ENCODE measurements at regions not wholly inside any gene's neighbourhood (a gene's known extent, or its start where the extent isn't known, plus 50 kb on each side); places are given as distances from the start of the nearest gene placed in this dataset.

DNA sequence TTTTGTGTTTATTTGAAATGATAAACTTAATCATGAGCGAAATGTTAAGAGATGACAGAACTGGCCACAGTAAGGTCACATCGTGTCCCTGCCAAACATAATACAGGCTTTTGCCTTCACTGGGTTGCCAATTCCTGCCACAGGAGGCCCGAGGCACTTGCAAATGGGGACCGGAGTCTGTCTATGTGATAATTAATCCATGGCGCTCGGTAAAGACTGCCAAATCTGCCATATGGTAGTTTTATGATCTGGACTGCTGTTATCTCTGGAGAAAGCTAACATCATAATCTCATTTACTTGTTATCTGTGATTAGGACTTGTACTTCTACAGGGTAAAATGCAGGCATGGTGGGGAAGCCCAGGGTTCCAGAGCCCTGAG, 170.5 kb upstream of the TSHZ2 start:
- no peak overlapping the region for H4K91ac ChIP-seq (ENCODE audit: insufficient read depth, low read depth, low read length)
- H3K27me3 ChIP-seq (ENCODE audit: control insufficient read depth, insufficient read depth, low read length) = no peaks in the 10 kb centered on the region
- no peaks in the 10 kb centered on the region for H3K79me1 ChIP-seq (ENCODE audit: low read depth in 1 of 2, low read length in 2 of 2)
- ATAC-seq (ENCODE audit: low read depth) (no peak), DNase-seq (no peak)
- no peak for TF ChIP-seq CEBPB (IDR thresholded peaks at IDR 0.05; ENCODE audit: low read depth, low read length)
- TF ChIP-seq, protein P1, sequence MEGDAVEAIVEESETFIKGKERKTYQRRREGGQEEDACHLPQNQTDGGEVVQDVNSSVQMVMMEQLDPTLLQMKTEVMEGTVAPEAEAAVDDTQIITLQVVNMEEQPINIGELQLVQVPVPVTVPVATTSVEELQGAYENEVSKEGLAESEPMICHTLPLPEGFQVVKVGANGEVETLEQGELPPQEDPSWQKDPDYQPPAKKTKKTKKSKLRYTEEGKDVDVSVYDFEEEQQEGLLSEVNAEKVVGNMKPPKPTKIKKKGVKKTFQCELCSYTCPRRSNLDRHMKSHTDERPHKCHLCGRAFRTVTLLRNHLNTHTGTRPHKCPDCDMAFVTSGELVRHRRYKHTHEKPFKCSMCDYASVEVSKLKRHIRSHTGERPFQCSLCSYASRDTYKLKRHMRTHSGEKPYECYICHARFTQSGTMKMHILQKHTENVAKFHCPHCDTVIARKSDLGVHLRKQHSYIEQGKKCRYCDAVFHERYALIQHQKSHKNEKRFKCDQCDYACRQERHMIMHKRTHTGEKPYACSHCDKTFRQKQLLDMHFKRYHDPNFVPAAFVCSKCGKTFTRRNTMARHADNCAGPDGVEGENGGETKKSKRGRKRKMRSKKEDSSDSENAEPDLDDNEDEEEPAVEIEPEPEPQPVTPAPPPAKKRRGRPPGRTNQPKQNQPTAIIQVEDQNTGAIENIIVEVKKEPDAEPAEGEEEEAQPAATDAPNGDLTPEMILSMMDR (conservative IDR thresholded peaks at IDR 0.05; ENCODE audit: low read depth, low read length) = no peak
- H3K36me3 ChIP-seq (ENCODE audit: control insufficient read depth, insufficient read depth, low read length) = no peaks in the 10 kb centered on the region
- H2BK15ac ChIP-seq (ENCODE audit: low read depth, low read length) = no peak overlapping the region
- H3K27ac ChIP-seq (ENCODE audit: insufficient read depth, low read length) = no peak overlapping the region
- ChIA-PET CTCF (no interaction called here), POLR2A (ENCODE audit: unreplicated experiment) (no interaction called here)
- dilution Hi-C loops (cut with HindIII; ENCODE audit: low sequenced_read_pairs, unreplicated experiment) = no loop called here
- no peak overlapping the region for H3K14ac ChIP-seq (replicated peaks; ENCODE audit: low read depth, low read length)
- no peak overlapping the region for H3K4ac ChIP-seq (ENCODE audit: low read depth, low read length)
- H3K4me3 ChIP-seq (ENCODE audit: insufficient read depth, low read depth, low read length) = no peak overlapping the region
- H3K9ac ChIP-seq (ENCODE audit: low read depth, low read length) = no peak overlapping the region
- no peak overlapping the region for H3K23ac ChIP-seq (ENCODE audit: low read depth, low read length)
- H2AFZ ChIP-seq (replicated peaks; ENCODE audit: low read length, poor library complexity) = no peak overlapping the region
- H3K4me2 ChIP-seq (ENCODE audit: low read depth, low read length) = no peak overlapping the region
- H2BK20ac ChIP-seq (ENCODE audit: low read depth, low read length) = no peak overlapping the region
- BruUV-seq (replicated peaks) = no TSS peak
- no peak overlapping the region for H2AK9ac ChIP-seq (replicated peaks; ENCODE audit: low read depth, low read length, poor library complexity)
- in situ Hi-C loops (cut with MboI; ENCODE audit: low sequenced_read_pairs) = no loop called here
- no peaks in the 10 kb centered on the region for H4K20me1 ChIP-seq (ENCODE audit: insufficient read depth, low read length)
- H3K9me1 ChIP-seq (ENCODE audit: insufficient read depth, low read length) = no peaks in the 10 kb centered on the region
- no peaks in the 10 kb centered on the region for H3K9me3 ChIP-seq (ENCODE audit: control insufficient read depth, insufficient read depth, low read length)
- intact Hi-C loops (cut with micrococcal nuclease) = no loop called here
- no peak overlapping the region for H2BK5ac ChIP-seq (ENCODE audit: low read depth, low read length, poor library complexity, severe bottlenecking)
- H3K18ac ChIP-seq (ENCODE audit: low read depth, low read length) = no peak overlapping the region
- H2AK5ac ChIP-seq (ENCODE audit: low read depth, low read length) = no peak overlapping the region
- H4K5ac ChIP-seq (ENCODE audit: low read depth, low read length) = no peak overlapping the region
- no peak overlapping the region for H3K56ac ChIP-seq (ENCODE audit: extremely low read depth, insufficient read depth, low read length)
- no peak overlapping the region for H2BK120ac ChIP-seq (ENCODE audit: low read depth, low read length)
- no peak overlapping the region for H4K8ac ChIP-seq (ENCODE audit: low read depth in 2 of 2, low read length in 2 of 2)
- H3K4me1 ChIP-seq (ENCODE audit: control insufficient read depth, insufficient read depth, low read length) = no peaks in the 10 kb centered on the region
- WGBS, 2 experiments (ENCODE audit: extremely low coverage in 2 of 2, insufficient read length in 1 of 2) = no CpG with 5 or more reads among the region's 6 CpGs

Measured in IMR-90 (cell line).